T-helper 1 cell treated with Interleukin-12 subunit alpha and Interleukin-12 subunit beta and Interleukin-4 antibody, amounts not matched to agents 30 ng/mL and 1 ng/mL, for 36 hours (primary cell): ENCODE measurements at regions not wholly inside any gene's neighbourhood (a gene's known extent, or its start where the extent isn't known, plus 50 kb on each side); places are given as distances from the start of the nearest gene placed in this dataset.

Source experiments
- intact Hi-C: fragments of 100-400 bp; cut with micrococcal nuclease; formaldehyde crosslinking; loops from one replicate; pipeline ENCODE4 v1.15.1; 2024

DNA sequence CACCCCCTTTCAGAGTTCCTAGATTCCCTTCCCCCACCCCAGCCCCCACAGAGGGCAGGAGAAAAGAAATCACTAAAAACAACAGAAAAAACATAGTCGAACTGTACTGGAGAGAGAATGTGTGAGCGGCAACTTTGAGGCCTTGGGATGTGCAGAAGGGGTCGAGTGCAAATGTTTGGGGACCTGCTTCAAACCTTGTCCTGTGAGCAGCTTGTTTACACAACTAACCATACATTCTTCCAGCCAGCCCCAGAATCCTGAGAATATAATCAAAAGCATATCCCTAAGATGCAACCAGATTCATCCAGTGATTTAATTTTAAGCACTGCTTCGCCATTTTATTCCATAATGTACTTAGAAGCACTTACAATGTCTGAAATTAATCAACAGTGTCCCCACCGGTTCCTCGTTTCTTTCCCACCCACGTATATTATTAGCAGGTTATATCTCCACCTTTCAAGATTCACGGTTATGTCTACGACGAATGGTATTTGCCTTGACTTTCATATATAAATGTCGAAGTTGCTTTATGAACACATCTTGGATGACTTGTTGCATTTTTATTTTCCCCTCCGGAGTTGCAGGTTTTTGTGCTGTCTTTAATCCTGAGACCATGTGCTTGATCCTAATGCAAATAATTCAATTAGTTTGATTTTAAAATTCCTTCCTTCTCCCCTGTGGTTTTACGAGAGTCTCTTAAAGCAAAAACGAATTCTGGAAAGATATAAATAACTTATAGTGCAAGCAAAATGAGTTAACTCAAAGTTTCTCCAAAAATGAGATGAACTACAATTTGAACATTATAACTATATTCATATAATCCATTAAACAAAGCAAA lies 107.6 kb downstream of the ZIC5 start:
- intact Hi-C loops = no loop called here

DNA sequence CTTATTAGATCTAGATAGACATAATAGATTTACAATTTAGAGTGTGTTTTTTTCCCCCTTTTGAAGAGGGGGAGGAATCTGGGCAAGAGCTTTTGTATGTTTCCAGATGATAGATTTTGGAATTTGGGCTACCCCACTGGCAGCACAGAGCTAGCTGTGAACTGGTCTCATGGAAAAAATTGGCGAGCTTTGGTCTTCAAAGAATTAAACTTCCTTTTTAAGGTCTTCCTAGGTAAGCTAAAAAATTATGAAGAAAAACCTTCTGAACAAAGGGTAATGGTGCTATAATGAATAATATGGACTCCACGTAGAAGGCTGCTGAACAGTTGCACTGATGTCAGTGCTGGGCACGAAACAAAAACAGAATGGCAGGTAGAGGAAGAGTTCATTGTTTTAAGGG lies 109.3 kb downstream of the ZIC5 start:
- intact Hi-C loops = no loop called here

DNA sequence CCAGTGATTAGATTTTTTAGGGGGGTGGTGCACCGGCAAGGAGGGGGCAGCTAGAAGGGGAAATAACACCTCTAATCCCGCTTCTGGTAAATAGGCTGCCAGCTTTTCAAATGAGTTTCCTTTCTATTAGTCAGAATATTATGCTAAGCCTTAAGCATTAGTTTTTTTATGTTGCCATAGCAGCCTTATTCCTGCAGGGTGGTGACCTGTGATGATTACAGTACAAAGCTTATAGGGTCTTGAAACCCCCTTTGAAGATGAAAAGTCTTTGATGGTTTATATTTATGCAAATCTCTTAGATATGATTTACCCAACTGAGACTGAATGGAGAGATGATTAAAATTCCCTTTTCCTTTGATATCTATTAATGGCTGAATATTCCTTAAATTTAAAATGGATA lies 109.8 kb downstream of the ZIC5 start:
- intact Hi-C loops = no loop called here

DNA sequence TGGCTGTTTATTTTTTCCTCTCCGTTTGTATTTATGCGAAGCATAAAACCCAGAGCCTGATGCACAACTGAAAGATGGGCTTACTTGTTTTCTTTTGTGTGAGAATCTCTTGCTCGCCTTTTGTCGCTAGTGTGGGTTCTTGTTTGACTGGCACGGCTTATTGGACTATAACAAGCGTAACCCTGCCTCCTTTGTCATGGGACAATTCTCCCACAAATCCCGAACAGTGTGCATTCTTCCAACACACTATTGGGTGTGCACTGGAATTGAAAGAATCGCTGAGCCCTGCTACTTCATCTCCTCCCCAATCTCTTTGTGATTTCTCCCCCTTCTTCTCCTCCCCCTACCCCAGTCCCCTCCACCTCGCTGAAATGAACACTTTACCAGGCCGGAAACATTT lies 110.8 kb downstream of the ZIC5 start:
- intact Hi-C loops = no loop called here

DNA sequence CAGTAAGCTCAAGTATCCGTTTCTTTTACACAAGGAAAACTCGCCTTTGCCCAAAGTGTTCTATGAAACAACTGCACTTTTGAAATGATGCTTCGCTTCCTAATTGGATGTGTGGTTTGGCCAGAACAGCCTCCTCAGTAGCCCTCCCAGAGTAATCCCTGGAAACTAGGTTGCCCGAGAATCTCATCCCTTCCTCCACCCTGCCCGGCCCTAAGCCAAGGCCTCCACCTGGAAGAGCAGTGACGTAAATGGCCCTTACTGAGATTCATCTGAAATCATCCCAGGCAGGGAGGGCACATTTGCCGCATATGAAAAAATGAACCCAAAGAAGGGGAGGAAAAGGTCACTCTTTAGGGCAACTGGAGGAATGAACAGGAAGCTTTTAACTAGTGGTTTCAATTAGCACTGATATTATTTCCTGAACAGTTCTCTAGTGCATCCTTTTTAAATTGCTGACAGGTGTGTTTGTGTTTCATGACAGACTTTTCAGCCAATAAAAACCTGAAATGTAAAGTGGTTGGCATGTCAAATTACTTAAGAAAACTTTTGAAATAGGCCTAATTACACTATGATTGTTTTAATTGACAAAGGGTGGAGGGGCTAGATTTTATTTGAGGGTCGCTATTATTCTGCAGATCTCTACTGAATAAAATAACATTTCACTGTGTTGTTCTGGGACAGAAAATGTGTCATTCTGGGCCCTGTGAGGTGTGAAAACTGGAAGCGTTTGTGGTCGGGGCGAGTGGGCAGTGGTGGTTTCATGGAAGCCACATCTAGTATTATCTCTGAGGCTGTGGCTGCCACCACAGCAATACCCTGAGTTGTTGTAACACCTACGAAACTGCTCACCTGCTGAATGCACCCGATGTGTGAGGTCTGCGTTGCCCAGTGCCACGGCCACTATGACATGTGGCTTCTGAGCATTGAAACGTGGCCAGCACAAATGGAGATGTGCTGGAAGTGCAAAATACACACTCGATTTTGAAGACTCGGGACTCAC lies 112.1 kb downstream of the ZIC5 start:
- intact Hi-C loops = no loop called here

DNA sequence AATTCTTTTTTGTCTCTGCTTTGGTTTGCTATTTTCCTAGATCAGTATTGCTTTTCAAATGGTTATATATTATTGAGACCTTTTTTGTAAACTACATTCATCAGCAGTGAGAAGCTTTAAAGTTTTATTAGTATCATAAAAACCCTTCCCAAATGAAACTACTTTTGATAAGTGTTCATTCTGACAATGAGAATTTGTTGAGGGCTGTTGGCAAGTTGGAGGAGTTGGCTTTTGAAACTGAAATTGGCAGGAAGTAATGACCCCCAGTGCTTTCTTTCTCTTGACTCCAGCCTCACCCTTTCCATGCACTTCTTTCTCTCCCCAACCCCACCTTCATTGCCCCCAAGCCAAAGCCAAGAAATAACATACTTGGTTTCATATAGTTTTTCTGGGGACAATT lies 113.8 kb downstream of the ZIC5 start:
- intact Hi-C loops = no loop called here

DNA sequence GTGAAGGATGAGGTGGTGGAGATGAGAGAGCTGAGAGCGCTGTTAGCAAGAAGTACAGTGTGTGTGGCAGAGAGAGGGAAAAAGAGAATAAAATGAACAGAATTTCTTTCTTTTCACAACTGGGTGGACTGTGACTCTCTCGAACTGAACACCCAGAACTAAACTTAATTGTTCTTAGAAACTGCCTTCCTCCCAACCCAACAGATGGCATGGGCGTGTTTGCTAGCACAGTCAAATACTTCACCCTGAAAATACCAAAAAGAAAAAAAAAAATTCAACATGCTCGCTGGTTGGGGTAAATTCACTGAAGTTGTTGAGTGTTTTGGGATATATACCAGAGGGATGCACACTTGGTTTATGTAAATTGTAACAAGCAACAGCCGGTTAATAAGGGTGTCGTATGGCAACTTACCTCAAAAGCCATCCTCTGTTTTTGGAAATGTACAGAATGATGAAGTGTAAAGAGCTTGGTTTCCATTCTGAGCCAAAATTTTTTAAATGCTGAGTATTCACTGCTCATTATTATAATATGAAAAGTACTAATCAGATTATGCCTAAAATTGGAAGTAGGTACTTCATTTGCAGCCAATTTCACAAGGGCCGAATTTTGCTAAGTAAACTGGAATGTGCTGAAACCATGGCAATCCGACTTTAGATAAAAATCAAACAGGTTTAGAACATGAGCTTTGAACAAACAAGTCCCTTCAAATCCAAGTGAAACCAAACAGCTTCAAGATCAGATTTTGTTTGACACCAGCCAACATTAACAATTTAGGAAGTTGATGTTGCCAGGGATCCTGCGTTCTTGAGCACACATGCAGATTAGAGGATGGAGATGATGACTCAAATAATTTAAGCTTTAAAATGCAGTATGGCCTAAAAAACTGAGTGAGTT lies 115.8 kb downstream of the ZIC5 start:
- intact Hi-C loops = no loop called here

DNA sequence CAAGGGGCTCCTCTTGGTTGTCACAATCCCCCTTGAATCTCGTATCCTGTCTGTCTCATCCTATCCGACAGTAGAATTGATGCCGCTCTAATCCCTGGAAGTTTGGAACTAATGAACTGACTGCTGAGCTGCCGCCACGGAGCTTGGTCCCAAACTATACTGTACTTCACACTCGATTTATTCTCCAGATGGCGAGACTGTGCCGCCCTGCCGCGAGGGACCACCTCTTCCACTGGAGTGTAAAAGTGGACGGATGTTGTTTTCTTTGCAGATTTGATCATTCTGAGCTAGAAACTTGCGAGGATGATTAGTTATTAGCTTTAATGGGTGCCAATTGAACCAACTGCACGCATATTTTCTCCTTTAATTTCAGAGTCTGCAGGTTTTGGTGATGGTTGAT lies 117.2 kb downstream of the ZIC5 start:
- intact Hi-C loops = no loop called here

DNA sequence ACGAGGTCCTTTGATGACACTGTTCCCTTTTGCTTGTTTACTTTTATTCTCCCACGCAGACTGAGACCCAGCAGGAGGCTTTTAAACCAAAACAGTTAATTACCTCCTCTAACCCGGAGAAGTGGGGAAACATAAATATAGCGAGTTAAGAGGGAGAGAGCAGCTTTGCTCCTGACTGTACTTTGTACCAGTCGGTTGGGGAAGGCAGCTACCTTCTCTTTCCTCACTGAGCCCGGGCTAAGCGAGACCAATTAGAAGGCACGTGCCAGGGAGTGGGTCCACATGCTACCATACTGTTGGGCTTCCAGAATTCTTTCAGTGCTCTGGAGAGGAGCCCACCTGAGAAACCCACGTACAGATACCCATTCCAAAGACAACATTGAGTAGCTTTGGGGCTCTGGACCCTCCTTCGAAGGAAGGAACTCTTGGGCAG lies 124.2 kb downstream of the ZIC5 start:
- intact Hi-C loops = no loop called here

DNA sequence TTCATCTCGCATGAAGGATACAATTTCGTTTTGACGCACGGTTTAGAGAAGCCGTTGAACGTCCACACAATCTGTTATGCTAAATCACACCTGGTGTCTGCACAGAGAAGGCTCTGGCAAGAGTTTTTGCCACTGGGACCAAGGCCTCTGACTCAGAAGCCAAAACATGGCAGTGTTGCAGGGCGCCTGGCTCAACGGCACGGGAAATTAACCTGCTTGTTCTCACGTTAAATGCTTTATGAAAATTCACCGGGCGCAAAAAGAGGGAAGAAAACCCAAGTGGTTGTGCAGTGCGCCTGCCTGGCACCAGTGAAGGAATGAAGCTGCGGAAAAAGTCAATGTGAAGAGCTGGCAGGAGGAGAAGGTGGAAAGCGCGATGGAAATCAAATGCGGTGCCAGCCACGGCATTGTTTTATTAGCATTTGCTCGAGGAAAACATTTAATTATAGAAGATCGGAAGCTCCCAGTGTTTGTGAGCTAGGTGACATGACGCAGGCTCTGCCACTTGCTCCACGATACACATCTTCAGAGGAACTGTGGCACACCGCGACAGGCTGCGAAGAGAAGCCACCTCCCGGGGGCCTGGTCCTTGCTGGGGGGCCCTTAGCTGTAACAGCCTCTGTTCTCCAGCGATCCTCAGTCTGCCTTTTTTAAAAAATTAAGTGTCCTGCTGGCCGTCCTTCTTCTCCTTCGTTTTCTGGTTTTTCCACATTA lies 126.2 kb downstream of the ZIC5 start:
- intact Hi-C loops = no loop called here

DNA sequence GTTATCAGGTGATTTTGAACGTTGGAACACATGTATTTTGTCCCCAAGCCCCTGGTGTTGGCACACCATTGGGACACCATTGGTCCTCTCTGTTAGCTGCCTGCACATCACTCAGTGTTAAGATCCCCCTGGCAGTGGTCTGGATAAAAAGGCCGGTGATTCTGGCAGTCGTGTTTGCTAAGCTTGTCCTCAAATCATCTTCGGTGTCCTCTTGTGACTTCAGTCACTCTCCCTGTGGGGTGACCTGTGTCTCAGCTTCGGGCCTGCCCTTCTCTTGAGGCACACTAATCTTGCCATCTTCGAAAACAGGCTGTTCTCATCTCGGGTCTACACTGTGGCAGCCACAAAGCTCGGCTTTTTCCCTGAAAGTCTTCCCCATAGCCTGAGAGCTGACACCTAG lies 127.1 kb downstream of the ZIC5 start:
- intact Hi-C loops = no loop called here

DNA sequence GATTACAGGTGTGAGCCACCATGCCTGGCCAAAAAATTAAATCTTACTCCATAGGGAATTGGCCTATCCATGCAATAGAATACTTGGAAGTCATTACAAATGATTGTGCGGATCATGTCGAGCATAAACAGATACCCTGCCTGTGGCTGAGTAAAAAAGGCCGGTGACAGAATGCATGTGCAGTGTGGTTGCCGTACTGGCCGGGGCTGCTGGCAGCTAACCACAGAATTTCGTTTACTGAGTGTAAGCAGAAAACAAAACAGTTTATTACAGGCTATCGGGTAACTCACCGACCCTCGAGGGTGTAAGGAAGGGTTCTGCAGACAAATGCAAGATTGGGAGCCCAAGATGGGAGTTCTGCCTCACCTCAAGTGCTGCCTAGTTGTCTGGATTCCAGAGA lies 127.7 kb downstream of the ZIC5 start:
- intact Hi-C loops = no loop called here

DNA sequence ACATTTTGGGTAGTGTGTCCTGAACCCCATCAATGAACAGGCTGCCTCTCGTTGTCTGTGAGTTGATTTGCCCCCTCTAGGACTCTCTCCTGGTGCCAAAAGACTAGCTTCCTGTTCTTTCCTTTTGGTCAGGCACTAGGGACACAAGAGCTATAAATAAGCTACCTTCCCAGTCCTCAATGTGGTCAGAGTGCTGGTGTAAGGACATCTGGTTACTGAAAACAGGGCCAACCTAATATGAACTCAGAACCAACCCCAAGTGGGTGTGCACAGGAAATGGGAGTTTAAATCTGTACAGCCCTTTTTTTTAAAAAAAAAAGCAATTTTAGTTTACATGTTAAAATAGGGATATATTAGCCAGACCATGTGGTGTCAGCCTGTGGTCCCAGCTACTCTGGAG lies 129.2 kb downstream of the ZIC5 start:
- intact Hi-C loops = no loop called here

DNA sequence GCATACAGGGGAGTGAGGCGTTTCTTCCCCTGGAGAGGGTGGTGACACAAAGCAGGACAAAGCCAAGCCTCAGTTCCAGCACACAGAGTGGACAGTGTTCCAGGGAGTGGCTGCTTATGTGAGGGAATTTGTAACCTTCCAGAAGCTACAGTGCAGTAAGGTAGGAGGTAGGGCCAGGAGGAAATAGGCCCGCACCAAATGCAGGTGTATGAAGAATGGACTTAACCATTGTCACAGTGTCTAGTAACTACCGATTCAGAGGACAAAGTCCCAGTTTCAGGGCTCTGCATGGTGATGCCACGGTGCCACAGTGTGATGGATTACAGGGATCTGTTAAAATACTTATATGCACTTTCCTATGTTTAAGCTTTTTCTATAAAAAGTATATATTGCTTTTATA lies 135.3 kb downstream of the ZIC5 start:
- intact Hi-C loops = no loop called here

DNA sequence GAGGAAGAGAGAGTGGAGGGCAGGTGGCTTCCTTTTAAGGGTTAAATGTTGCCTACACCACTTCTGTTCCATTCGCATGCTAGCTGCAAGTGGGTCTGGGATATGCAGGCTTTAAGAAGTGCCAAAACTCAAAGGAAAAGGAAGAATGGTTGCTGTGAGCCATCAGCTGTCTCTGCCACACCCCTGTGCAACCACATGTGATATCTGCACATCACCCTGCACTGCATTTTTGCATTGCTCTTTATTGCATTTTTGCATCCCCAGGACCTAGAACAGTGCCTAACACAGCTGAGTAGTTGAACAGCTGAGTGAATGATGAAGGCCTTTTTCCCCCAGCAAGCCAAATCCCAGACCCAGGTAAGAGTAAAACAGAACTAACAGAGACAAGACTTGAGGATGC lies 136.1 kb downstream of the ZIC5 start:
- intact Hi-C loops = no loop called here

DNA sequence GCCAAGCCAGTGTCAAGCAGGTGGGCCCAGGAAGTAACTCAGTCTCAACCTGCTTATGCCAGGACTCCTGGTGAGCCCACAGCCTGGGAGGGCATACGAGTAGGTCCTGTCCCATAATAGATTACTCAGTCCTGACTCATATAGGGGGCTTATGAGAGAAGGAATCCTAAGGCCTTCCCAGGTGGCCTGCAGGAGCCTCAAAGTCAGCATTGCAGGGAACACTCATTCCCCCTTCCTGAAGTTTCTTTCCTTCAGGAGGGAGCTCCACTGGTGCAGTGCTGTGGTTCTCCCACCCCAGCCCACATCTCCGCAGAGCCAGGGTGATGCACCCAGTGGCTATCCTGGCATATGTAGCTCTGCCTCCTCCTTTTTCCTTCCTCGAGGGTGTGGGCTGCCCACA lies 137.3 kb downstream of the ZIC5 start:
- intact Hi-C loops = no loop called here

DNA sequence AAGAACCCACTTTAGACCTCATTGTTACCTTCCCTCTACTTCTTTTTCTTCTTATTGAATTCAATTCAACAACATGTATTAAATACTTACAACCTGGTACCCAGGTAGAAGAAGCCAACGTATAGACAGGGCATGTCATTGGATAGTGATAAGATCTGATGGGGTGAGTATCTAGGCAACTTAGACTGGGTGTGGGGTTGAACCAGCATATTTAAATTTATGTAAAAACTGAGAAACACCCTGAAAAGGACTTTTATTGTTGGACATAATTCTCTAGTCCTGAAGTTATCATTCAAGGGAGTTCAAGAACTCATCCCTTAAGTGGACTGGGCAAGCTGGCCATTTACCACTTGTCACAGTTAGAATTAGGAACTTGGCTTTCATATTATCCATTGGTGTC lies 139.2 kb downstream of the ZIC5 start:
- intact Hi-C loops = no loop called here

DNA sequence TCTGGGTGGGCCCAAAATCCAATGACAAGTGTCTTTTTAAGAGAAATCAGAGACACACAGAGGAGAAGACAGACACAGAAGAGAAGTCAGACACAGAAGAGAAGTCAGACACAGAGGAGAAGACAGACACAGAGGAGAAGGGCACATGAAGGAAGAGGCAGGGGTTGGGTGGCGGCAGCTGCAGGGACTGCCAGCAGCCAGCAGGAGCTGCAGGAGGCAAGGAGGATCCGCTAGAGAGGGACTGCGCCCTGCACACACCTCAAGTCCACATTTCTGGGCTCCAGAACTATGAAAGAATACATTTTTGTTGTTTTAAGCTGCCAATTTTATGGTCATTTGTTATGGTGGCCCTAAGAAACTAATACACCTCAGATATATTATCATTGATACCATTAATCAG lies 140.6 kb downstream of the ZIC5 start:
- intact Hi-C loops = no loop called here

DNA sequence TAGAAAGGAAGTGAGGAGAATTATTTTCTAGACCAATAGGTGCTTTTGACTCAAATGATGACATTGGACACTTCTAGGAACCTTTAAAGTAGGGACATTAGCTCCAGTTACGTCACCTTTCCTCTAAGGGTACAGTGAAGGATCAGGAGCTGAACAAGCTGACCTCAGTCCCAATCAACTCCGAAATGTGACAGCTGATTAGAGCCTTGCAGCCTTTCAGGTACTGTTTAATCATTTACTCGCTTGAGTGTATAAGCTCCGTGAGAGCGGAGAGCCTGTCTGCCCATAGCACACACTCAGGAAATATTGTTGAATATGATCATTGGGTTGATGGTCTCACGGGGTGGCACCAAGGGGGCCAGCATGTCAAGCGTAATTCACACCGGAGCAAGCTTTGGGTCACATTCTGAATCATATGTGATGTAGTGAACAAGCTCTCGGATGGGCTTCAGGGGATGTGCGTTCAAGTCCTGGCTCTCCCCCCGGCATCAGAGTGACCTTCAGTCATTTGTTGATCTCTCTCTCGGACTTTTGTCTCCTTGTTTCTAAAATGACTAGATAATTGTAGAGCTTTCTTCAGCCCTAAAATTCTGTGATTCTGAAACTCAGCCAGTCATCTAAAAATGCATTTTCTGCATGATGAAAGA lies 141.9 kb downstream of the ZIC5 start:
- intact Hi-C loops = no loop called here

DNA sequence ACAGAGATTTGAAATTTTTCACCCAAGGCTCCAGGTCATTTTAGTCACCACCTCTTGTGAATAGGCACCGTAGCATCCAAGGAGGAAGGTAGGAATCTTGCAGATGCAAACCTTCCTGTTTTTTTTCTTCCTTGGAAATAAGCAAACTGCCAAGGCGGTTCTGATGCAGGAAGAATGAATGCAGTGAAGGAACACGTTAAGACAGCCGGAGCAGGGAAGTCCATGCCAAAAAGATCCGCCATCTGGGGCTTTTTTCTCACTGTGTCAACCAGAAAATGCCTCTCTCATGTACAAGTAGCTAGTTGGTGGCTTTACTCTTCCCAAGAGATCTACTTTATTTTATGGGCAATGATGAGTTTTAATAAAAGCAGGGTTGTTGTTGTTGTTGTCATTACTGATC lies 142.4 kb downstream of the ZIC5 start:
- intact Hi-C loops = no loop called here
